Activated CD4-positive, alpha-beta T cell treated with anti-CD3 and anti-CD28 coated beads, Interleukin-2, Interleukin-6, amounts not matched to agents 100 ng/mL and 50 ng/mL, durations not matched to agents 16 hours and 8 hours (primary cell): ENCODE measurements at regions not wholly inside any gene's neighbourhood (a gene's known extent, or its start where the extent isn't known, plus 50 kb on each side); places are given as distances from the start of the nearest gene placed in this dataset.

Experiments used
- DNase-seq: peaks from one replicate; pipeline ENCODE4 v3.0.0-alpha.2; 2020

DNA sequence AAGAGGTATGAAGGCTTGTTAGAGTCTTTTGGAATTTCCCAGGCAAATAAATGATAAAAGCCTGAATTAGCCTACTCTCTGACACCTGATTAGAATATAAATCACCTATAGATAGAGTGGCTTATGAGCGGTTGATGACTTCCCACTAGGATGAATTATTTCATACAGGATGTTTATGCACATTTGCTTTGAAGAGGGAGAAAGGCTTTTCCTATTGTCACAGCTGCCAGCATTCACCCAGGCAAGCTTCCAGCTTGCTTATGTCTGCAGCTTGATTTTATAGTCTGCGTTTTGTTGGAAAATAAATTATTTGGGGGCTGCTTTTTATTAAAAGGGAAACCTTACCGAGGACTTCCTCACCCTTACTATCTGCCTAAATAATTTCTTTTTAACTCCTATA, 51.3 kb upstream of the EIF2S2 start:
- DNase-seq: no peak

DNA sequence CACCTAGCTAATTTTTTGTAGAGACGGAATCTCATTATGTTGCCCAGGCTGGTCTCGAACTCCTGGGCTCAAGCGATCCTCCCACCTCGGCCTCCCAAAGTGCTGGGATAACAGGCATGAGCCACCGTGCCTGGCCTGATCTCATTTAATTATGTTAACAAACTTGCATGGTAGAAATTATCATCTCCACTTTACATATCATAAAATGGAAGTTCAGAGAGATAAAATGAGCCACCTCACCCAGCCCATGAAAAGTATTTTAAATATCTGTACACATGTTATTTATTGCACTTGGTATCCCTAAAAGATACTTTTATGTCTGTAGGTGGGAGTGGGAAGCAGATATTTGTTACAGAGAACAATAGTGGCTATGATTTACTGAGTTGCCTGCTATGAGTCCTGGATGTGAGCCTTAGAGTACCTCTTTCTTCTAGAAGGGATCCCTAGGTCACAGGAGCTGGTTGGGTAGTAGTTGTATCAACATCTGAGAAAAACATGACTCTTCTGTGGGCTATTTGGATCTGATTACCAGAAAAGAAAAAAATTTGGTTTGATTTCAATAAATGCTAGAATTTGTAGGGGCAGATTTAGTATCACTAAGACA, 52.4 kb upstream of the EIF2S2 start:
- no peak for DNase-seq

DNA sequence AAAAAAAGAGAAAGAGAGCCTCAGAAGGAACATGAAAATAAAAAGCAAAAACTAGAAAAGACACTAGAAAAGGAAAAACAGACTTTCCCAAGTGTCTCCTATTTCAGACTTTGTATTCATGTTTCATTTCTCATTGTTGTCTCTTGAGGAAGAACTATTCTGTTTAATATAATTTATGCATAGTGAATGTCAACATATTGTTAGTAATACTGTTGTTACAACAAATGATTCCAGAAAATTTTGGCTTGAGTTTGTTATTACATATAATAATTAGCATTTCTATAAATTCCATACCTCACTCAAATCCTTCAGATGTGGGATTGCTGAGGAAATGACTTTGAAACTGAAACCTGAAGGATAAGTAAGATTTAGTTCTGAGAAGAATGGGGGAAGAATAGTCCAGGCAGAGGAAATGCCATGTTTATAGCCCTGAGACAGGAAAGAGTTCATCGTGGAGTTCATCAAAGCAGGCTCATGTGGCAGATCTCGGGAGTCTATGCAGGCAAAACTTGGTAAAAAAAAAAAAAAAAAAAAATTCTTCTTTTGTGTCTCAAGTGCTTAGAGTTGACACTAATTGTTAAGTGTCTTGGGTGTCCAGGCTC, 53.1 kb upstream of the EIF2S2 start:
- no peak for DNase-seq

- no peak for DNase-seq
These were observed 59.6 kb upstream of the EIF2S2 start for GRCh38 chr20:34171640-34172039.

GRCh38 chr20:34172926-34173325, 60.9 kb upstream of the EIF2S2 start:
- DNase-seq: no peak

- no peak for DNase-seq
These were observed 63.0 kb upstream of the EIF2S2 start for GRCh38 chr20:34175079-34175478.

DNA sequence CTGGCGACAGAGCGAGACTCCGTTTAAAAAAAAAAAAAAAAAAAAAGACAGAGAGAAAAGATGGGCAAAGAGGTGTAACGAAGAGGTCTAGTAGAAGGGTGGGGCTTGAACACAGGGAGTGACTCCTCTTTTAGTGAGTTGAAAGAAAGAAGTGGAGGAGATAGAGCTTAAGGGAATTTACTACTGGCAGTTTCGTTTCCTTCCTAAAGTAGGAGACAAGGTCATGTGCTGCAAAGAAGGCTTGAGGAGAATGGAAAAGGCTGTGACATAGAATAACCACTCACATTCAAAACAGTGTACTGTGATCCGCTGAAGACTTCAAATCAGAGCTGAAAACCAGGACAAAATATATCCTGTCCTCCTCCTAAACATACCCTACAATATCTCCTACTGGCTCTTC, 63.8 kb upstream of the EIF2S2 start:
- DNase-seq: no peak

- no peak for DNase-seq
These were observed 64.2 kb upstream of the ASIP start for GRCh38 chr20:34177052-34177451.

GRCh38 chr20:34179637-34180360, 61.4 kb upstream of the ASIP start:
- no peak for DNase-seq

GRCh38 chr20:34180460-34181120, 60.6 kb upstream of the ASIP start:
- DNase-seq: no peak

DNA sequence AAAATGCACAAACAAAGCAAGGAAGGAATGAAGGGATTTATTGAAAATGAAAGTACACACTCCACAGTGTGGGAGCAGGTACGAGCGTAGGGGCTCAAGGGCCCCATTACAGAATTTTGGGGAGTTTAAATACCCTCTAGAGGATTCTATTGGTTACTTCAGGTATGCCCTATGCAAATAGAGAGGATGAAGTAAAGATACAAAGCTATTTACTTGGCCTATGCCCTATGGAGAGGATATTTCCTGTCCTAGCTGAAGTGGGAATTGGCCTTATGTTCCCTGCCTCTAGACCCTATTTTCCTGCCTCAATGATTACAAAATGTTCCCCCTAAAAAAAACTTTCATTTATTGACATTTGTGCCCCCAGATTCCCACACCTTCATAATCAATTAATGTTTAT, 59.7 kb upstream of the ASIP start:
- no peak for DNase-seq

DNA sequence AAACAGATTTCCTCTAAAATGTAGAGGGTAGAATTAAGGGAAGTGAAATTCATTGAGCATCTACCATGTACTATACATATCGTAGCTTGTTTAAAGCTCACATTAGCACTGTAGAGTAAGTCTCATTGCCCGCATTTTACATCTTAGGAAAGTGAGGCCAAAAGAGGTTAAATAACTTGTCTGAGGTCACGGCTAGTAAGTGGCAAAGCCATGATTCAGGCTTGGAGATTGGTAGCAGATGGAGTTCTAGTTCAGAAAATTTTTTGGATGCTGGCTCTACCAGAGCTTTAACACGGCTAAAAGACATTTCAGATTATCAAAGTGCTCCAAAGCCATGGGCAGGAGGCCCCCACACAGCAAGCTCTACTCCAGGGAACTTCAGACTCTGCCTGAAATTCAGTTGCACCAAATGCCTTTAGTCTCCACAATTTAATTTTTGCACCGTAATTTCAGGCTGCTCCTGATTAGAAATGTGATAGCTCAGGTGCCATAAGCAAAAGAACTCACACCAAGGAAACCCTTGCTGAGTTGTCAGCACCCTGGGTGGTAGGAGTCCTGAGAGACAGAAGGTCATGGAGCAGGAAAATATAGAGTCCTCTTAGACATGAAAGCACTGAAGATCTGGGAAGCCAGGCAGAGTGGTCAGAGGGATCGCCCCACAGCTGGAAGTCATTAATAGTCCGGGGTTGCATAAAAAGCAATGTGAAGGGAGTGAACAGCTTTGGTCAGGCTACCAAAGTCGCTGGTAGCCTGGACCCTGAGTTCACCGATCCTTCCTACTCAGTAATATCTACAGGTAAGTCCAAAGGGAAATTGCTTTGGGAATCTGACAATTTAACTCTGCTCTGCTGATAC, 55.2 kb upstream of the ASIP start:
- no peak for DNase-seq

GRCh38 chr20:34189572-34190163, 51.6 kb upstream of the ASIP start:
- DNase-seq: no peak

GRCh38 chr20:34190262-34190661, 51.0 kb upstream of the ASIP start:
- DNase-seq: no peak

GRCh38 chr20:34190679-34191090, 50.5 kb upstream of the ASIP start:
- peak; percentile 47 for DNase-seq
